Stimulated activated CD4-positive, alpha-beta T cell treated with anti-CD3 and anti-CD28 coated beads, Interleukin-4, amount 100 ng/mL, for 48 hours (primary cell): ENCODE measurements at regions not wholly inside any gene's neighbourhood (a gene's known extent, or its start where the extent isn't known, plus 50 kb on each side); places are given as distances from the start of the nearest gene placed in this dataset.
"Not testable (repeated sequence)": the region's sequence is repeated elsewhere in the genome, so short reads cannot be mapped to it uniquely, and the experiment has no call there.

ENCODE experiments used
- DNase-seq, 2 donors: peaks; one replicate each; pipeline ENCODE4 v3.0.0-alpha.2; 2020; ENCODE audit warnings: low read depth in 2 of 2

DNA sequence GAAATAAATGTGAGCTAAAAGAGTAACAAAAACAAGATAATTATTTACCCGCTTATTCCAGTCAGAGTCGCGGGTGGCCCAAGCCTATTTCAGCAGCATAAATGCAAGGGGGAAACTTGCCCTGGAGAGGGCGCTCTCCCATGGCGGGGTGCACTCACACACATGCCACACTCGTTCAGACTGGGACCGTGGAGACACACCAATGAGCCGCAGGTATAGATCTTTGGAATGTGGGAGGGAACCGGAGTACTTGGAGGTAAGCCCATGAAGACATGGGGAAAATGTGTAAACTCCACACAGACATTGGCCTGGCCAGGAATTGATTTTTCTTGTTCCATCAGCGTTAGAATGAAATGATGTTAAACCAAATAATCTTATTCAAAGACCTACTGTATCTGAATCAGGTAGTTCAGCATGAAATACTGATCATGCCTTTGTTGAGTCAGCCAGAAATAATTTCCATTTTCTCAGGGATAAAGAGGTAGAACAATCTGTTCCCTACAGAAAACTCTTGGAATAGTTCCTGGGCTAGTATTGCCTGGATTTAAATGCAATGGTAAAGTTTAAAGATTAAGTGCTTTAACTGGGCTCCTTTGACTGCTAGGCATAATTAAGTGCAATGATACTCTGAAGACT, 191.5 kb downstream of the MCHR2 start:
- no peak for DNase-seq

DNA sequence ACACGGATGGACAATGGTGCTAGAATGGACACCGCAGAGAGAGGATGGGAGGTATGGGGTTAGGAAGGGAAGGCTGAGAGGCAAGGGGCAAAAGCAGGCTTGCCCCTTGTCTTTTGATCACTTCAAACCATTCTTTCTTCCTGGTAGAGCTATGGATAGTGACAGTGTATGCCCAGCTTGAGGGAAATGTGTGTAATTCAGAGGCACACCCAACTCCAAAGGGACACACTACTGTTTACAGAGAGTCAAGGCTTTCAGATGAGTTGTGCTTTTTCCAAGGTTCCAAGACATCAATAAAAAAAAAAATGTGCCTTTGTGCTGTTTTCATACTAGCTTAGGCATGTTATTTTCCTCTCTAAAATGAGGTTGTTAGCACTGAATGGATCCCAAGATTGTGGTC, 185.0 kb downstream of the MCHR2 start:
- no peak for DNase-seq

DNA sequence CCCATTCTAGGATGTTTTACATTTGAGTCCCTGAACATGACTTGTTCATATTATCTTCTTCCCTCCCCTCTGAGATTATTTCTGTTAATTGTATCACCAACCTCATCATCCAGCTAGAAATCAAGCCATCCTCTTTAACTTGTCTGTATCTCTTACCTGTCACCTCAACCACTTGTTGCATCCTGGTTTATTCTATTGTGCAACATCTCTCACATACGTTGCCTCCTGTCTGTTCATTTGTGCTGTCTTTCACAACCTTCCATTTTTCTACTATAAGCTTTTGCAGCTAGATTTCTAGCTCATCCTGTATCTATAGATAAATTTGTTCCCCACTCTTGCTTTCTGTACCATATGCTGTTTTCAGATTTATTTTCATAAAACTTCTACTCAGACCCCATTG, 183.7 kb downstream of the MCHR2 start:
- DNase-seq: no peak

DNA sequence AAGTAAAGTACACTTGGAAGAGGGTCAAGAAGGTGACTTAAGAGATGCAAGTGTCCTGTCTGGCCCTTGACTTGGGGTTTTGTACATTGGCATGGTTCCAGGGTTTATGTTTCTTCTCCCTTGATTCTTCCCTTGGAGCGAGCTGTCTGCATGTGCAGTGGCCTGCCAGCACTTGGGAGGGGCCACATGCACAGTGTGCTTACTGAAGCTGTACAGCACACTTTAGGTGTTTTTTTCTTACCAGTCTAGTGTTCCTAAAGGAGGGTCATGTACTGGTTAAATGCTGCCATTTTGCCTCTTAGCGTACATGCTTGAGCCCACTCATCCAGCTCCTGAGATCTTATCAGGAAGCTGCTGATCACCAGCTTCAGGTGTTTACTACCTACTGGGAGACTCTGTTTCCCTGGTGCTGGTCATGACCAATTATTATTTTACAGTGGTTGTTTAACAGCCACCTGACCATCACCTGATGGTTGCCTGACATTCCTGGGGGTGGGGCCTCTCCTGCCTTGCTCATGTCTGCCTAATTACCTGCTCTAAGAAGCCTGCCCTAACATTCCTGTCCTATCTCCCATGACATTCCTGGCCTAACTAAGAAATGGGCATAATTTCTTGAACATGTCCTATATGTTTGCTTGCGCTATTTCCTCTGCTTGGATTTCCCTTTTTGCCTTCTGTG, 182.9 kb downstream of the MCHR2 start:
- DNase-seq: no peak

DNA sequence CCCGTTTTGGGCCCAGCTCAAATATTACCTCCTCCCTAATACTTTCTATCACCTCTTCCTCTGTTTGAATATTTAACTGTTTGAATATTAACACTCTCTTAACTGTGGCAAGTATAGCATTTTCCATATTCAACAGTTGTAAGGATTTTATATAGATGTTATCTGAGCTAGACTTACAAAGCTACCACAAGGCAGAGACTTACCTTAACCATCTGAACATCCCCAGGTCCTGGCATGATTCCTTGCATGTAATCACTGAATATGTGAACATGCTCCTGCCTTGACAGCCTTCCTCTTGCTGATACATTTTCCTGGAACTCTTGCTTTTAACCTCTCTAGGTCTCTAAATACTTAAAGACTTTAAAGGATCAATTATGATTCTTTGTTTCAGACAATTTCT, 182.4 kb downstream of the MCHR2 start:
- DNase-seq: no peak

DNA sequence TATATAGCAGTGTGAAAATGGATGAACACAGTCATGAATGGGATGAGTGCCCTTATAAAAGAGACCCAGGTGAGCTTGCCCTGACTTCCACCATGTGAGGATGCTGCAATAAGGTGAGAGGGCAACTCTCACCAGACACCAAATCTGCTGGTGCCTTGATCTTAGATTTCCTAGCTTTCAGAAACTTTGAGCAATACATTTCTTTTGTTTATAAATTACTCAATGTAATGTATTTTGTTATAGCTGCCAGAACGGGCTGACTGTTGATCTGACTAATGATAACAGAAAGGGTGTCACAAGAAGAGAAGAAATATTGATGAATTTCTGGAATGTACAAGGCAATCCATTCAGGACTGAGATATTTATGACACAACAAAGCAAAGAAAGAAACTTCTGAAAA, 180.5 kb downstream of the MCHR2 start:
- DNase-seq: no peak

DNA sequence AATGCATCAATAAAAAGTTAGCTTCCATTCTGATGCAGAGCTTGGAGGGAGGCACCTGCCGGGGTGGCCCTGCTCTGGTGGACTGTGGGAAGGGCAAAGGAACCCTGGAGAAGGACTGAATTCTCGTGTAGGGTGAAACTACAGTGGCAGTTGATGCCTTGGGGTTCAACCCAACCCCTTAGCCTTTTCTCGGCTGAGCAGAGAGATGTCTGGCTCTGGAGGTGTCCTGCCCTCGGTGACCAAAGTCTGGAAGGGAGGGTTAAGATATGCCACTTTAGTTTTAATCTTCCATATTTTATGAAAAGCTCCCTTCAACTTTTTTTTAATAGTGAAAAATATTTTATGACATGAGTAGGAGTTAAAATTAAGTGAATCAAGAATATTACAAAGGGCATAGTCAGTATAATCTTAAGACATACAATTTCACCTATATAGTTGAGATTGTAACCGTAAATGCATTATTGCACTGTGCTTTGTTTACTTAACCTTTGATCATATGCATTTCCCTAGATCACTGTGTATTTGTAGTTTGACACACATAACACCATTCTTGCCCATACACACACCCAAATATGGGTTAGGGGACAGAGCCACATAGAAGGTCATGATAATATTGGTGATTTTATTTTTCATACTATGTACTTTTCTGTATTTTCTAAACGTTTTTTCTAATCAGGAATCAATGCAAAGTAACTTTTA, 179.6 kb downstream of the MCHR2 start:
- DNase-seq: no peak

DNA sequence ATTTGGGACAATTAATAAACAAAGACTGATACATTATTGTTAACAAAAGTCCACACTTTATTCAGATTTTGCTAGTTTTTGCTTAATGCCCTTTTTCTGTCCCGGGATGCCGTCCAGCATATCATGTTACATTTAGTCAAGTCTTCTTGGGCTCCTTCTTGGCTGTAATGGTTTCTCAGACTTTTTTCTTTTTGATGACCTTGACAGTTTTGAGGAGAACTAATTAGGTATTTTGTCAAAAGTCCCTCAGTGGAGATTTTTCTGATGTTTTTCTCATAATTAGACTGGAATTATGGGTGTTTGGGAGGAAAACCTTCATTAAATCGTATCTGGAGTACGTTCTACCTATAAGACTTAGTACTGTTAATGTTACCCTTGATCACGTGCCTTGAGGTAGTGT, 177.2 kb downstream of the MCHR2 start:
- DNase-seq: no peak

DNA sequence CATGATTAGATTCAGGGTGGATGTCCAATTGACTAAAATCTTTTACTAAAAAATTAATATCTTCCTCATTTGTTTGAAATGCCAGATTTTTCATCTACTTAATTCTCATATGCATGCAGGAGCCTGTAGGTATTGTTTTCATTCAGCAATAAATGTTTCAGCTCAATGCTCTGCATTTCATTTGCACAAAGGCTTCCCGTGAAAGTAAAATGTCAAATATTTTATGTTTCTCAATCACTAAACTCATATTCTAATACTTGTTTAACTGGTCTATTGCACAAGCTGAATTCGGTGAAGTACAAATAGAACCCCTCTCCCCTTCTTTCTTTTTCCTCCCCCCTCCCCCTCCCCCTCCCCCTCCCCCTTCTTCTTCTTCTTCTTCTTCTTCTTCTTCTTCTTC, 175.9 kb downstream of the MCHR2 start:
- DNase-seq: no peak

DNA sequence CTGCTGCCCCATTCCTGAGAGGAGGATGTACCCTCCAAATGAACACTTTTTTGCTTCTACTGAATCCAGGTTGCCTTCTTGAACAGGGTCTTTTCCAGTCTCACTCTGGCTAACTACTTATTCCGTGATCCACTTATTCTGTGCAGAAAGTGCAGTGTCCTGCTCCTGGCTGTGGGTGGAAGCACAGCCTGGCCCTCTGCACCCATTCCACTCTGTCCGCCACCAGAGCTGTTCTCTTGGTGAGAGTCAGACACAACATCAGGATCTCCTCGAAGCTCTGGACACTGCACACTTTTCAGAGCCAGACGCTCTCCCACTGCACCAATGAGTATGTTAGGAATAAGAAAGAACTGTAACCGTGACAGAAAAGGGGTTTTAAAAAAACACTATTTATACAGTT, 174.2 kb downstream of the MCHR2 start:
- DNase-seq: no peak

DNA sequence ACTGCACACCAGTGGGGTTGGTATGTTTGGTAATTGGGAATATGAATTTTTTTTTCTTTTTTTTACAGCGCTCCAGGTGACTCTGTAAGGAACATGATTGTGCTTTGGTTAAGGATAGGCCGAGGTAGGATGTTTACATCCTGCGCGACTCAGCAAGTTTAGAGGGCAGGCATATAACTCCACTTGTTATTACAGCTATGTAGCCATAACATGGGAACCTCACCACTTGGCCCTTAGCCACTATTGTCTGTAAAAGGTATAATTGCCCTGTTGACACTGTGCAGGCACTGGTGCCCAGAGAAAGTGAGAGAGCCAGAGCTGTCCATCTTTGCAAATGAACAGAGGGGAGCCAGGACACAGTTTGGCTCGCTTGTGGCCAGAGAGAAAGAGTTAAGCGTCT, 172.9 kb downstream of the MCHR2 start:
- no peak for DNase-seq

DNA sequence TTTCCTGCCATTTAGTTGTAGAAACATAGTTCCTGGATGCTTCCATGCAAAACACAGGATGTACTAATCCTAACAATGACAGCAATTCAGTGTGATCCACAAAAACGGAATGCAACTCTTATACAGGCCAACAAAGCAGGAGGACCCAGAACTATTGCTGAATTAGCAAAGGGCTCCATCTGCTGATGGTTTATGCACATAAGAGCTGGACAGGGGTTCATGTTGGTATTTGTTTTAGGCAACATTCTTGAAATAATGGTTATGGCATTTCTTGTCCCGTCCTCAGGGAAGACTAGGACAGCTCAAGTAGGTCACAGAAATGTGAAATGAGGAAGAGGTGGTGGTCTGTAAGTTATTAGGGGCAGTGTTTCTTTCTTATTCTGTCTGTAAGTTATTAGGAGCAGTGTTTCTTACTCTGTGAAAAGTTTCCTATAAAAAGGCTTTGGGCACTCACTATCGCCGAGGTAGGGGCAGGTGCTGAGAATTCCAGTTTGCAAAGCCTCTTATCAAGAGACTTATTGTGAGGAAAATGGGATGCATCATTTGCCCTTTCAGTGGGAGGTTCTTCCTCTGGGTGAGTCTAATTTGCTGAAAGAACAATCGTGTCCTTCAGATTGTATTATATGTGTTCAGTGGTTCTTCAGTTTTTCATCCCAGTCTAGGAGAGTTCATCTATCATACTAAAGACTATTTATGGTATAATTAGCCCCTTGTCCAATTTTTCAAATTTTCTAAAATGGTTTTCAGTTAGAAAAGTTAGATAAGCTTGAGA, 171.1 kb downstream of the MCHR2 start:
- no peak for DNase-seq

DNA sequence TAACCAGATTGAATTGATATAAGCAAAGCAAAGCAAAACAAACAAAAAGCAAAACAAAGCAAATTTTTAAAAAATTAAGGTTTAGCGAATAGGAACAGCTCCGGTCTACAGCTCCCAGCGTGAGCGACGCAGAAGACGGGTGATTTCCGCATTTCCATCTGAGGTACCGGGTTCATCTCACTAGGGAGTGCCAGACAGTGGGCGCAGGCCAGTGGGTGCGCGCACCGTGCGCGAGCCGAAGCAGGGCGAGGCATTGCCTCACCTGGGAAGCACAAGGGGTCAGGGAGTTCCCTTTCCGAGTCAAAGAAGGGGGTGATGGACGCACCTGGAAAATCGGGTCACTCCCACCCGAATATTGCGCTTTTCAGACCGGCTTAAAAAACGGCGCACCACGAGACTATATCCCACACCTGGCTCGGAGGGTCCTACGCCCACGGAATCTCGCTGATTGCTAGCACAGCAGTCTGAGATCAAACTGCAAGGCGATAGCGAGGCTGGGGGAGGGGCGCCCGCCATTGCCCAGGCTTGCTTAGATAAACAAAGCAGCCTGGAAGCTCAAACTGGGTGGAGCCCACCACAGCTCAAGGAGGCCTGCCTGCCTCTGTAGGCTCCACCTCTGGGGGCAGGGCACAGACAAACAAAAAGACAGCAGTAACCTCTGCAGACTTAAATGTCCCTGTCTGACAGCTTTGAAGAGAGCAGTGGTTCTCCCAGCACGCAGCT, 170.3 kb downstream of the MCHR2 start:
- not testable (repeated sequence) for DNase-seq

DNA sequence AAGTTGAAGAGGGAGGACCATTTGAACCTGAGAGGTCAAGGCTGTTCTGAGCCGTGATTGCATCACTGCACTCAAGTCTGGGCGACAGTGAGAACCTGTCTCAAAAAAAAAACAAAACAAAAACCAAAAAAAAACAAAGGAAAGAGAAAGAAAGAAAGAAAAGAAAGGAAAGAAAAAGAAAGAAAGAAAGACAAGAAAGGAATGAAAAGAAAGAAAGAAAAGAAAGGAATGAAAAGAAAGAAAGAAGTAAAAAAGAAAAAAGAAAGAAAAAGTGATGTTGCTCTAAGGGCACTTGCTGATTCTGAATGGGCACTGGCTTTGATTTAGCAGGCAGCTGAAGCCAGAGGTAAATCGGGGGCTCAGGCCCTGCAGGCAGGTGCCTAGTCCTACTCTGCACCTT, 161.0 kb downstream of the MCHR2 start:
- DNase-seq: no peak

DNA sequence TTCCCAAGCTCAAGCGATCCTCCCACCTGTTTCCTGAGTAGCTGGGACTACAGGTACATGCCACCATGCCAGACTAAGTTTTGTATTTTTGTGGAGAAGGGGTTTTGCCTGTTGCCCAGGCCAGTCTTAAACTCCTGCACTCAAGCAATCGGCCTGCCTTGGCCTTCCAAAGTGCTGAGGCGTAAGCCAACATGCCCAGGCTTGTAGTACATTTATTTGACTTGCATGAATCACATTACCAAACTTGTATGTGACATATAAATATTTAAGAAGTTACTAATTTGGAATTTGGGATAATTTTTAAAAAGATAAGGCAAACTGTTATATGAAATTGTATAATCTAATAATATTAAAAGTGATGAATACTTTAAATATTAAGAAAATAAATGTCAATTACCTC, 157.6 kb downstream of the MCHR2 start:
- no peak for DNase-seq

DNA sequence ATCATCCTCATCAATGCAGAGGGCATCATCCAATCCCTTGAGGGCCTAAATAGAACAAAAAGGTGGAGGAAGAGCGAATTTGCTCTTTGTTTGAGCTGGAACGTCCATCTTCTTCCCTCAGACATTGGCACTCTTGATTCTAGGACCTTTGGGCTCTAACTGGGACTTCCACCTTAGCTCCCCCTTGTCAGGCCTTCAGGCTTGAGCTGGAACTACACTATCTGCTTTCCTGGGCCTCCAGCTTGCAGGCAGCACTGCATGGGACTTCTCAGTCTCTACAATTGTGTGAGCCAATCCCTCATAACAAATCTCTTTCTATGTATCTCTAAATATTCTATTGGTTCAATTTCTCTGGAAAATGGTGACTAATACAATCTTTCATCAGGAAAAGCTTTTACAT, 155.4 kb downstream of the MCHR2 start:
- no peak for DNase-seq

DNA sequence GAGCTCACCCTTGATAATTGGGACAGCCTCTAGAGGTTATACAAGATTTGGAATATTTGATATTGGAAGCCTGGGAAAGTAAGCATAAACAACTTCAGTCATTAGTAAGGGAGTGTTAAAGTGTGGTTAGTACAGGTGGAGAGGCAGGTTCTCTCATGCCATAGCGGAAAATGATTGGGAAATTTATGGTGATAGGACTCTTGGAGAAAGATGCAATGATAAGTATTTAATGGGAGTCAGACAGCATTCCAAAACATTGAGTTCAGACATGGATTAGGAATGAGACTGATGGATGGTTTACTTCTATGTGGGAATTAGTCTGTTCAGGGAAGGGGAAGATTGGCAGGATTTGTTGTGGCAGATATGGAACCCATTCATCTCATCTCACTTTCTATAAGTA, 152.7 kb downstream of the MCHR2 start:
- DNase-seq: no peak

DNA sequence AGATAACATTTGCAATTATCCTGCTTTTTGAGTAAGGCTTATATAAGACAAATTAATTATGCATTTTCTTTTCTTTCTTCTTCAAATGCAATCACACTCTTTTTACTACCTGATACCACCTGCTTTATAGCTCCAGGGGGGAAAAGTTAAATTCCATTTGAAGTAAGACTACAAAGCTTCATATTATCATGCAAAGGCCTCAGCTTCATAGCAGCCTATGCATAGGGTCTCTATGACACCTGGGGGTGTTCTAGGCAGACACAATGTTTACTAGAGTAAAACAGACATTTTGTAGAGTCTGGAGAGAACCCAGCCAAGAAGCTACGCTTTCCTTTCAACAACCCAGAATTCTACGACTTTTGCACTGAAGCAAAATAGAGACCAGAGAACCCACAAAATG, 148.0 kb downstream of the MCHR2 start:
- DNase-seq: no peak

DNA sequence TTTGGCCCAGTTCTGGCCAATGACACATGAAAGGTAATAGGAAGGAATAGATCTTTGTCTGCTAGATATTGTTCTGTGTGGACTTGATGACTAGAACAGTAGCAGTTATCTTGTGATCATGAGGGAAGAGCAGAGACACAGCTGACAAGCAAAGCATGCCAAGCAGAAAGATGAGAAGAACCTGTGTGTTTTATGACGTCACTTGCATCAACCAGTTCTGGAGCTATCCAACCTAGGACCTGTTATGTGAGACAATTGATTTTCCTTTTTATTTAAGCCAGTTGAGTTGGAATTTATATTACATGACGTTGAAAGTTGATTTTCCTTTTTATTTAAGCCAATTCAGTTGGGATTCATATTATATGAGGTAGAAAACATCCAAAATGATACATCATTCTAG, 143.2 kb downstream of the MCHR2 start:
- no peak for DNase-seq

DNA sequence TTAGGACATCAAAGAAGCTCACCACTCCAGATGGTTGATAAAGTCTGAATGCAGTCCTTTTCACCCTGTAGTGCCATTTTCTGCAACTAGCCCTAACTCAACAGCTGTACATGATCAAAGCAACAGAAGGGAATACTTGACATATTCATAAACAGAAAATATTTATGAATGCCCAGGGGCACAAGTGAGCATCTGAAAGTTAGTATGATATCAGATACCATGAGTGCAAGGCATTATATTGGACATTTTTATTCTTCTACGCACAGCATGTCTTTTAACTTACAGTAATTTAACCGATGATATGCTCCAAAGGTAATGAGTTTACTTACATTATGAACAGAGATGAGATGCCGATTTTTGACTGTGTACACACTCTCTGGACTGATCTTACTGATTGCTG, 142.0 kb downstream of the MCHR2 start:
- no peak for DNase-seq

DNA sequence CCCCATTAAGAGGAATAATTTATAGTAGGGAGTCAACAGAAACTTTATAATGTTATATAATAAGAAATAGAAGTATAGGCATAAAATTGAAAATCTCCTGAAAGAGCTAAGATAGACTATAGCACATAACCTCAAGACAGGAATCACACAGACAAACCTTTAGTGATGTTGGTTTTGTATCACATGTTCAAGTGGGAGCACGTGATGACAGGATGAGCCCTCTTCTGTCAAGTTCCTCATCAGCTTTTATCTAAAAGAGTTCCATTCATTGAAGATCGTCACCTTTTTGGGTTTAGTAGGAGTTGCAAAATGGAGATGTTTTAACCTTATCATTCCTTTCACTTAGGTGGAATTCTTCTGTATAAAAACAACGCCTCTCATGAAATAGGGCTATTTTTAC, 127.0 kb downstream of the MCHR2 start:
- DNase-seq: no peak
